ENCODE measurements at regions not wholly inside any gene's neighbourhood (a gene's known extent, or its start where the extent isn't known, plus 50 kb on each side); places are given as distances from the start of the nearest gene placed in this dataset.
A peak's percentile ranks its signal among the peaks of the same experiment; 100 is the strongest.

GRCh38 chr1:88466899-88467580 lies 217.0 kb upstream of the PKN2 start:
- Mint-ChIP-seq H3K36me3 (ENCODE audit: low read depth) (no peaks in the 10 kb centered on the region), H3K4me3 (ENCODE audit: unreplicated experiment) (no peak overlapping the region), H3K4me1 (ENCODE audit: low read depth) (no peaks in the 10 kb centered on the region), H3K9me3 (ENCODE audit: low read depth) (no peaks in the 10 kb centered on the region), H3K27me3 (ENCODE audit: low read depth) (peaks cover 20% of the 10 kb centered on the region), H3K27ac (ENCODE audit: unreplicated experiment) (no peak overlapping the region)
- peak; percentile 78 for DNase-seq (ENCODE audit: low spot score)
- no peak for TF ChIP-seq CTCF (IDR thresholded peaks at IDR 0.05)

- no peaks in the 10 kb centered on the region for H3K9me3 Mint-ChIP-seq (ENCODE audit: low read depth)
- no peak for DNase-seq (ENCODE audit: low spot score)
- no peaks in the 10 kb centered on the region for H3K36me3 Mint-ChIP-seq (ENCODE audit: low read depth)
- H3K4me3 Mint-ChIP-seq (ENCODE audit: unreplicated experiment): no peak overlapping the region
- H3K27me3 Mint-ChIP-seq (ENCODE audit: low read depth): peaks cover 4% of the 10 kb centered on the region
- no peak for TF ChIP-seq CTCF (IDR thresholded peaks at IDR 0.05)
- no peaks in the 10 kb centered on the region for H3K4me1 Mint-ChIP-seq (ENCODE audit: low read depth)
- H3K27ac Mint-ChIP-seq (ENCODE audit: unreplicated experiment): no peak overlapping the region
These were observed 211.8 kb upstream of the PKN2 start for GRCh38 chr1:88472298-88472697.

- Mint-ChIP-seq H3K27ac (ENCODE audit: unreplicated experiment) (no peak overlapping the region), H3K9me3 (ENCODE audit: low read depth) (no peaks in the 10 kb centered on the region), H3K36me3 (ENCODE audit: low read depth) (no peaks in the 10 kb centered on the region), H3K4me1 (ENCODE audit: low read depth) (no peaks in the 10 kb centered on the region), H3K27me3 (ENCODE audit: low read depth) (peaks cover 4% of the 10 kb centered on the region), H3K4me3 (ENCODE audit: unreplicated experiment) (no peak overlapping the region)
- DNase-seq (ENCODE audit: low spot score): no peak
- no peak for TF ChIP-seq CTCF (IDR thresholded peaks at IDR 0.05)
These were observed 211.4 kb upstream of the PKN2 start for GRCh38 chr1:88472714-88473113.

GRCh38 chr1:88474555-88475304 lies 209.3 kb upstream of the PKN2 start:
- no peak overlapping the region for H3K4me3 Mint-ChIP-seq (ENCODE audit: unreplicated experiment)
- no peaks in the 10 kb centered on the region for H3K36me3 Mint-ChIP-seq (ENCODE audit: low read depth)
- H3K27ac Mint-ChIP-seq (ENCODE audit: unreplicated experiment): no peak overlapping the region
- H3K4me1 Mint-ChIP-seq (ENCODE audit: low read depth): no peaks in the 10 kb centered on the region
- no peaks in the 10 kb centered on the region for H3K9me3 Mint-ChIP-seq (ENCODE audit: low read depth)
- H3K27me3 Mint-ChIP-seq (ENCODE audit: low read depth): peaks cover 4% of the 10 kb centered on the region
- TF ChIP-seq CTCF (IDR thresholded peaks at IDR 0.05): no peak
- no peak for DNase-seq (ENCODE audit: low spot score)

GRCh38 chr1:88484881-88485280 lies 199.2 kb upstream of the PKN2 start:
- no peak overlapping the region for H3K27ac Mint-ChIP-seq (ENCODE audit: unreplicated experiment)
- H3K36me3 Mint-ChIP-seq (ENCODE audit: low read depth): no peaks in the 10 kb centered on the region
- peaks cover 20% of the 10 kb centered on the region for H3K27me3 Mint-ChIP-seq (ENCODE audit: low read depth)
- no peak overlapping the region for H3K4me3 Mint-ChIP-seq (ENCODE audit: unreplicated experiment)
- H3K9me3 Mint-ChIP-seq (ENCODE audit: low read depth): no peaks in the 10 kb centered on the region
- no peak for TF ChIP-seq CTCF (IDR thresholded peaks at IDR 0.05)
- H3K4me1 Mint-ChIP-seq (ENCODE audit: low read depth): no peaks in the 10 kb centered on the region
- no peak for DNase-seq (ENCODE audit: low spot score)
